LHCN-M2 (cell line): ENCODE measurements at regions not wholly inside any gene's neighbourhood (a gene's known extent, or its start where the extent isn't known, plus 50 kb on each side); places are given as distances from the start of the nearest gene placed in this dataset.

ENCODE experiments used
- DNase-seq: peaks from one replicate; pipeline ENCODE4 v3.0.0-alpha.2; 2012; ENCODE audit warnings: low read depth

GRCh38 chrX:76228499-76228898 is 55.6 kb downstream of the PBDC1 start:
- no peak for DNase-seq

- no peak for DNase-seq
These were observed 76.0 kb downstream of the PBDC1 start for GRCh38 chrX:76248901-76249300.

GRCh38 chrX:76253432-76253831 is 80.6 kb downstream of the PBDC1 start:
- DNase-seq, result peak; percentile 32

- DNase-seq, result peak; percentile 29
These were observed 106.1 kb downstream of the PBDC1 start for GRCh38 chrX:76279007-76279406.
